Activated T-cell treated with anti-CD3 and anti-CD28 coated beads, Interleukin-2, amount 50 U/mL, for 24 hours (primary cell): ENCODE measurements at regions not wholly inside any gene's neighbourhood (a gene's known extent, or its start where the extent isn't known, plus 50 kb on each side); places are given as distances from the start of the nearest gene placed in this dataset.
A peak's percentile ranks its signal among the peaks of the same experiment; 100 is the strongest.

ENCODE experiments used
- DNase-seq: peaks from one replicate; pipeline ENCODE4 v3.0.0-alpha.2; 2020
- H3K27ac Mint-ChIP-seq: 2 replicates; pipeline ENCODE4 v1.8.0; 2020; ENCODE audit warnings: mild to moderate bottlenecking, mixed read lengths
- H3K27me3 Mint-ChIP-seq: 2 replicates; pipeline ENCODE4 v1.8.0; 2020; ENCODE audit warnings: mixed read lengths
- H3K36me3 Mint-ChIP-seq: 2 replicates; pipeline ENCODE4 v1.8.0; 2020; ENCODE audit warnings: low read depth, mixed read lengths
- H3K4me1 Mint-ChIP-seq: 2 replicates; pipeline ENCODE4 v1.8.0; 2020; ENCODE audit warnings: low read depth, mixed read lengths
- H3K4me3 Mint-ChIP-seq: 2 replicates; pipeline ENCODE4 v1.8.0; 2020; ENCODE audit warnings: mild to moderate bottlenecking, moderate library complexity, mixed read lengths
- H3K9me3 Mint-ChIP-seq: 2 replicates; pipeline ENCODE4 v1.8.0; 2020; ENCODE audit warnings: mixed read lengths

DNA sequence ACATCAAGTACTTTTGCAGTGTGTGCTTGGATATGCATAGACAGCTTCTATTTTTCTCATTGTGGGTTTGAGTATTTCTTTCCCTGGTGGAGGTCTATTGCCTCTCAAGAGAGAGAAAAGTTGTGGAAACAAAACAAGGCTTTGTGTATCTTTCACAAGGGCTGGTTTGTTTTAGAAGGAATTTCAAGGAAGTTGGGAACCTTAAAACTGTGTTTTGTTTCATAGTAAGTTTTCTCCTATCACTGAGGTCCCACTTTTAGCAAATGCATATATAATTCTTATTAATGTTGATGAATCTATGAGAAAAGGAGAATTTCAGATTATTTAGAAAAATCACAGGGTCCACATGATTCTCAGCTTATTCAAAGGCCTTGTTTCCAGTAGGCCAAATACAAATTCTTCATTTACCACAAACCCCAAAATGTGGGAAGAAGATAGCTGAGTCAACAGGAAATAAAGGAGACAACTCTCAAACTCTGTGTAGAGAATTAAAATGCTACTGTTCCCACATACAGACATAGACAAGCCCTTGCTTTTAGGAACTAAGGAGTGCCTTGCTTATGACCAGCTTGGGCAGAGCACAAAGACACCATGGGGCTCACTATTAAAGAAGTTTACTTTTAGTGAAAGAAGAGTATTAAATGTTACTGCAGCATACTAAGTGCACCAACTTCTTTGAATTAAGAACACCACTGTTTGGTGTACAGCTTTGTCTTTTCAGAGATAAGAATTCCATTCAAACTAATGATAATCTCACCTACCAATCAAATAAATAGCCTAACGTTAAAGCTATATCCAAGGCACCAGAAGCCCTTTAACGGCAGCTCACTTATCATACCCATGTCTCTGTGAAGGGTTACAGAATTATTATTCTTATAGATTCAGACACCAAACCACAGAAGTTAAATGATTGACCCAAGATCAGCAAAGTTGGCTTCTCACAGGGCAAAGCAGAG is 177.4 kb upstream of the LEF1 start:
- H3K27ac Mint-ChIP-seq, result no peak overlapping the region
- no peaks in the 10 kb centered on the region for H3K27me3 Mint-ChIP-seq
- no peaks in the 10 kb centered on the region for H3K36me3 Mint-ChIP-seq
- no peaks in the 10 kb centered on the region for H3K9me3 Mint-ChIP-seq
- no peak overlapping the region for H3K4me3 Mint-ChIP-seq
- peaks cover 38% of the 10 kb centered on the region for H3K4me1 Mint-ChIP-seq
- no peak for DNase-seq

DNA sequence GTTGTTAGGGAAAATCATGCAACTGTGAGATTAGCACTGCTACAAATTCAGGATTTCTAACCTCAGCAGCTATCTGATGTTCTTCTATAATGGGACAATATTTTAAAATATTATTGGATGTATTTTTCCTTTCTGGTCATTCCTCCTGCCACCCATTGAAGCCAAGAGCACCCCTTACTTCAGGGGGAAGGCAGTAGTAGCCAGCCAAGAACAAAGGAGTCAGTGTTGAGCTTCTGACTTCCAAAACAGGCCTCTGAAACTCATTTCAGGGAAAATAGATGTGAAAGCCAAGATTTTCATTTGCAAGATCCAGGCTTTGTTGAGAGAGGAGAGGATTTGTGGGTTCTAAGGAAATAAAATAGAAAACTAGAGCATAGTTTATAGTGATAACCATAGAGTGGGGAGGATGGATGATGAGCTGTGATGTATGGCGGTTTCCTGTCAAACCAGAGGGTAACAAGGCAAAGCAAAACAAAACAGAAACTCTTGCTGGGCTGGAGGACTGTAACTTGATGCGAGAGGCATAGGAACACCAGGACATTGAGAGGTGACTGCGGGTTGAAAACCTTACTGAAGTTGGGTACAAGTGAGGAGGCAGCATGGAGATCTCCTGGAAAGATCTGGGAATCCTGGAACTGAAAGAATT is 173.7 kb upstream of the LEF1 start:
- peak overlapping the region; percentile 47 for H3K4me3 Mint-ChIP-seq
- H3K27ac Mint-ChIP-seq, result peak overlapping the region; percentile 63
- no peaks in the 10 kb centered on the region for H3K36me3 Mint-ChIP-seq
- H3K4me1 Mint-ChIP-seq, result peaks cover 38% of the 10 kb centered on the region
- no peaks in the 10 kb centered on the region for H3K27me3 Mint-ChIP-seq
- no peaks in the 10 kb centered on the region for H3K9me3 Mint-ChIP-seq
- no peak for DNase-seq

DNA sequence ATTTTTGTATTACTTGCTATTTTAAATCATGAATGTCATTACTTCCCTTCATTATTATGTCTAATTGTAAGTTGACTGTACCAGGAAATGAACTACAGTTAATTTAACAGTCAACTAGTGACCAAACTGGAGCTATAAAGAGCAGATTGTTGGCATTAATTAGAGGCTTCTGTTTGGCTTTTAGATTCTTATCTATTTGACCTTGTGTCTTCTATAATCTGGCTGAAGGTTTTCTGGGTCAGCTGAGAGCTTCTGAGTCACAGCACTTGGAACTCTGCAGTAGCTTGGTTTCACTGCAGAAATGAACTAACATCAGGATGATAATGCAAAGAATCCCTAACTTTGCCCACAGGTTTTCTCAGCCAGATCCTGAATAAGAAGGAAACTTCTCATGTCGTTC is 169.2 kb upstream of the LEF1 start:
- Mint-ChIP-seq H3K4me3 (no peak overlapping the region), H3K9me3 (no peaks in the 10 kb centered on the region), H3K27me3 (no peaks in the 10 kb centered on the region), H3K36me3 (no peaks in the 10 kb centered on the region), H3K27ac (no peak overlapping the region), H3K4me1 (peaks cover 12% of the 10 kb centered on the region)
- no peak for DNase-seq

GRCh38 chr4:108336076-108336475 is 167.3 kb upstream of the LEF1 start:
- DNase-seq, result no peak
- H3K27ac Mint-ChIP-seq, result no peak overlapping the region
- no peaks in the 10 kb centered on the region for H3K36me3 Mint-ChIP-seq
- H3K9me3 Mint-ChIP-seq, result no peaks in the 10 kb centered on the region
- H3K27me3 Mint-ChIP-seq, result no peaks in the 10 kb centered on the region
- no peak overlapping the region for H3K4me3 Mint-ChIP-seq
- no peaks in the 10 kb centered on the region for H3K4me1 Mint-ChIP-seq

- H3K9me3 Mint-ChIP-seq, result no peaks in the 10 kb centered on the region
- no peak overlapping the region for H3K27ac Mint-ChIP-seq
- no peak overlapping the region for H3K4me3 Mint-ChIP-seq
- H3K4me1 Mint-ChIP-seq, result no peaks in the 10 kb centered on the region
- DNase-seq, result no peak
- no peaks in the 10 kb centered on the region for H3K27me3 Mint-ChIP-seq
- H3K36me3 Mint-ChIP-seq, result no peaks in the 10 kb centered on the region
These were observed 166.3 kb upstream of the LEF1 start for GRCh38 chr4:108335081-108335480.

DNA sequence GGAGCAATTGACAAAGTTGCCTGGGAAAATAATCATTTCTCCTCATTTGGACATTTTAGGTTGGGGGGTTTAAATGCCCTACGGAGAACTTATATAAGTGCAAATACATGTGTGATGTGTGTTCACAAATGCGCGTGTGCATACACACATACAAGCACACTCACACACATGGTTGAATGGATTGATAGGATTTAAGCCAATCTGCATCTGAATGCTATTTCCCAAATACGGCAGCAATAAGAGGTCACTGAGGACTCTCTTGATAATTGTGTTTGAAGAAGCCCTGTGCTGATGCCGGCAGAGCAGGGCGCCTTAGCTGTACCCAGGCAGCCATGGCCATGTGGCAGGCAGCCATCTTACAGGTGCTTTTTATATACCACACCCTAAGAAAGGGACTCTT is 165.3 kb upstream of the LEF1 start:
- H3K4me3 Mint-ChIP-seq, result no peak overlapping the region
- no peaks in the 10 kb centered on the region for H3K27me3 Mint-ChIP-seq
- no peak for DNase-seq
- no peaks in the 10 kb centered on the region for H3K36me3 Mint-ChIP-seq
- peaks cover 4% of the 10 kb centered on the region for H3K4me1 Mint-ChIP-seq
- H3K27ac Mint-ChIP-seq, result no peak overlapping the region
- no peaks in the 10 kb centered on the region for H3K9me3 Mint-ChIP-seq

DNA sequence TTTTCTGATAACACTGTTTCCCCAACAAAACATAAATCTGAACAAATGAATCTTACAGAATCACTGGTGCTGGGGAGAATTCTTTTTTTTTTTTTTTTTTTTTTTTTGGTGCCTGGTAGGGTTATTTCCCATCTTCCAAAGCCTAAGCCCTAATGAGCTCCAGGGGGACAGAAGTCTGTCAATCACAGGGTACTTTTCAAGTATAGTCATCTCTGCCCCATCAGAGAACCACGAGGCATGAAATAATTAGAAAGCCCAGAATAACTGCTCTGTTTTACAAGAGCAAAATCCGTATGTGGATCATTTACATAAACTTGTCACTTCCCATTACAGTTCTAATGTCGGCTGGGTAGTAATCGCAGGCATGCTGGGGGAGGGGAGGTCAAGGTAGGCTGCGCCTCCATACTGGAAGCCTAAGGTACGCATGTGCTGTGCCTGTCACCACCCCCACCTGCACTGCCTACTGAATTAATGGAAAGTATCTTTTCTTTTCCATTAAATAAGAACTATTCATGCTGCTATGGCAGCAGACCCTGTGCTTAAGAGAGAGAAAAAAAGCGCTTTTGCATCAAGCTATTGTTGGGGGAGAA is 164.7 kb upstream of the LEF1 start:
- Mint-ChIP-seq H3K4me1 (peaks cover 10% of the 10 kb centered on the region), H3K36me3 (no peaks in the 10 kb centered on the region), H3K27me3 (no peaks in the 10 kb centered on the region), H3K4me3 (no peak overlapping the region), H3K9me3 (no peaks in the 10 kb centered on the region), H3K27ac (no peak overlapping the region)
- DNase-seq, result no peak

- H3K36me3 Mint-ChIP-seq, result no peaks in the 10 kb centered on the region
- no peak overlapping the region for H3K27ac Mint-ChIP-seq
- H3K27me3 Mint-ChIP-seq, result no peaks in the 10 kb centered on the region
- DNase-seq, result no peak
- H3K9me3 Mint-ChIP-seq, result no peaks in the 10 kb centered on the region
- peaks cover 22% of the 10 kb centered on the region for H3K4me1 Mint-ChIP-seq
- H3K4me3 Mint-ChIP-seq, result no peak overlapping the region
These were observed 163.3 kb upstream of the LEF1 start for GRCh38 chr4:108331905-108332632.

GRCh38 chr4:108328383-108328732 is 159.6 kb upstream of the LEF1 start:
- no peak for DNase-seq
- H3K36me3 Mint-ChIP-seq, result no peaks in the 10 kb centered on the region
- H3K4me1 Mint-ChIP-seq, result peaks cover 24% of the 10 kb centered on the region
- no peaks in the 10 kb centered on the region for H3K27me3 Mint-ChIP-seq
- H3K4me3 Mint-ChIP-seq, result no peak overlapping the region
- no peaks in the 10 kb centered on the region for H3K9me3 Mint-ChIP-seq
- no peak overlapping the region for H3K27ac Mint-ChIP-seq

- Mint-ChIP-seq H3K9me3 (no peaks in the 10 kb centered on the region), H3K27ac (no peak overlapping the region), H3K4me1 (peaks cover 24% of the 10 kb centered on the region), H3K36me3 (no peaks in the 10 kb centered on the region), H3K4me3 (no peak overlapping the region), H3K27me3 (no peaks in the 10 kb centered on the region)
- DNase-seq, result no peak
These were observed 159.1 kb upstream of the LEF1 start for GRCh38 chr4:108327642-108328382.

DNA sequence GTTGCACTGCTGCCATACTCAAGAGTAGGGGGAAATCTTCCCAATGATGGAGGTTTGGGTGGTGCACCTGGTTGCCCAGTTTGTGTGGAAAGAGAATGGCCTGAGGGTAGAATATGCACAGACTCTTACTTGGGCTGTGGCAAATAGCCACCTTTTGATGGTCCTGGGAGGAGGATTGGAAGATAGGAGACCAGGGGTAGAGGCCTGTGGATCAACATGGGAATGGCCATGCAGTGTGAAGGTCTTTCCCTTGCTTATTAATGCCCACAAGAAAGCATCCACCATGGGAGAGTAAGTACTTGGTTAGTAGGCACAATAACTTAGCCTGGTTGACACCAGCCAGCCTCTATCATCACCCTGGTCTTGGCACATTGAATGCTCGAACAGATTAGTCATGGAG is 156.8 kb upstream of the LEF1 start:
- no peak overlapping the region for H3K4me3 Mint-ChIP-seq
- H3K9me3 Mint-ChIP-seq, result peaks cover 2% of the 10 kb centered on the region
- no peak for DNase-seq
- H3K27me3 Mint-ChIP-seq, result no peaks in the 10 kb centered on the region
- H3K4me1 Mint-ChIP-seq, result peaks cover 24% of the 10 kb centered on the region
- no peak overlapping the region for H3K27ac Mint-ChIP-seq
- H3K36me3 Mint-ChIP-seq, result no peaks in the 10 kb centered on the region

DNA sequence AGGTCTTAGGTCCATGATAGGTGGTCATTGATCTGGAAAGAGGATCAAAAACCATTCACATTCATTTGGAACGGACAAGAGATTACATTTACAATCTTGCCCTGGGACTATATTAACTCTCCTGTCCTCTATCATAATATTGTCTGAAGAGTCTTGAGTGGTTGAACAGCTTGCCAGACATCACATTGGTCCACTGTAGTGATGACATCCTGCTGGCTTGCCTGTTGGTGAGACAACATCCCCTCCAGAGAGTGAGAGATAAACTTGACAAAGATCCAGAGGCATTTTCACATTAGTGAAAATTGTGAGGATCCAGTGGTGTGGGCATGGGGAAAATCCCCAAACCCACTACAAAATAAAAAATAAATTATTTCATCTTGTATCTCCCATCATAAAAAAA is 155.7 kb upstream of the LEF1 start:
- peaks cover 24% of the 10 kb centered on the region for H3K4me1 Mint-ChIP-seq
- H3K36me3 Mint-ChIP-seq, result no peaks in the 10 kb centered on the region
- no peak for DNase-seq
- H3K4me3 Mint-ChIP-seq, result no peak overlapping the region
- H3K9me3 Mint-ChIP-seq, result peaks cover 2% of the 10 kb centered on the region
- H3K27ac Mint-ChIP-seq, result no peak overlapping the region
- H3K27me3 Mint-ChIP-seq, result no peaks in the 10 kb centered on the region

- Mint-ChIP-seq H3K27me3 (no peaks in the 10 kb centered on the region), H3K9me3 (peaks cover 2% of the 10 kb centered on the region), H3K36me3 (no peaks in the 10 kb centered on the region), H3K4me1 (peaks cover 5% of the 10 kb centered on the region), H3K4me3 (no peak overlapping the region), H3K27ac (no peak overlapping the region)
- DNase-seq, result no peak
These were observed 153.8 kb upstream of the LEF1 start for GRCh38 chr4:108322497-108322896.

DNA sequence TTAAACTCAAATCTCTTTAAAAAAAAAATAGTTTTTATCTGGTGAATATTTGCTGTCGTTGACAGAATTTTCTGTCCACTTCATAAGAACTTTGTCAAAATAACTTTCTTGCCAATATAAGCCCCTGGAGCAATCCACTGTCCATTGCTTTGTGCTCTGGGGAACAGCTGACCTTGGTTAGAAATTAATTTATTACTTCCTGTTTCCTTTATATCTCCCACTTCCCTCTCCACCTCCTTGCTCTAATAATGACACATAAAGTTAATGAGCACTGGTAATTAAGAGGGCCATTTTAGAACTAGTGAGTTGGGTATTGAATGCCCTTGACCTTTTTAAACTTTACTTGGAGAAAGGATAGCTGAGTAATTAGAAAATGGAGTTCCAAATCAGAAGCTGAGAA is 151.3 kb upstream of the LEF1 start:
- DNase-seq, result no peak
- Mint-ChIP-seq H3K9me3 (peaks cover 2% of the 10 kb centered on the region), H3K4me3 (no peak overlapping the region), H3K27ac (no peak overlapping the region), H3K27me3 (no peaks in the 10 kb centered on the region), H3K4me1 (peaks cover 8% of the 10 kb centered on the region), H3K36me3 (no peaks in the 10 kb centered on the region)
